ENCODE measurements at regions not wholly inside any gene's neighbourhood (a gene's known extent, or its start where the extent isn't known, plus 50 kb on each side); places are given as distances from the start of the nearest gene placed in this dataset.

DNA sequence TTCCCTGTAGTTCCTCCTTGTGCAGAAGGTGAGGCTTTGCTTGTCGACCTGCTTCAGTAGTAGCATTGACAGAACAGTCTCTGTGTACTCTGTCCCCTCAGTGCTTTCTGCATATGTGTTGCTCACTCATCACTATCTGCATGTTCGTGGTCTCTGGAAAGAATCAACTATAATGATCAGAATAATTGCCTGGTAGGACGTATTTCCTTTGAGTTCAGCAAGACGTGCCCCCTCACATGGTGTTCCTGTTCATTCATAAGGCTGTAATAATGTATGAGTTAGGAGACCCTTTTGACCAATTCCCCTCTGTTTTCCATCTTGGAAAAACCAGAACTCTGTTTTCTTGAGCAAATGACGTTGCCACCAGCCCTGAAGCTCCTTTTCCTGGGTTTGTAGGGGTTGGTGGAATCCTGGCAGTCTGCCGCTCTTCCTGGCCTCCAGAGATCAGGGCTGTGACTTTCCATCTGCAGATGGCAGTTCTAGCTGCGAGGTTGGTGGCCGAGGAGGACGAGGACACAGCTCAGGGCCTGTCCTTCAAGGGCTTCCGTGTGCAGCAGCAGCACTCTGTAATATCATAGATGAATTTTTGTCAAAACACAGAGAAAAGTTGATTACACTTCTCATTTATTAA is 61.9 kb downstream of the EXOSC2 start:
- DNase-seq: no peak

DNA sequence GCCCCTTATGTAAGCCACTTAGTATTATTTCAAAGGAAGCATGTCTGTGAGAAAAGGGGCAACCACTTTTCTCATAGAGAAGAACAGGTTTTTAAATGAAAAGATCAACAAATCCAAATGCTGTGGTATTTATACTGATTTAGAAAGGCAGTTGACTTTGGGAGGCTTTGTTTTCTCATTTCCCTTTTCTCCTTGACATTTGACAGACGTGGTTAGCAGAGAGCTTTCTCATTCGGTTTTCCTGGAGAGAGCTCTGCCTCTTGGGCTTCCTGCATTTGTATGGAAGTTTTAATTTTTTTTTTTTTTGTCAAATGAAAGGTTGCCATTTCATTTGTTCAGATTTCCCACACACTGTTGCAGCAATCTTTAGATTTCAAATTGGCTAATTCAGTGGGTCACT is 62.5 kb downstream of the EXOSC2 start:
- no peak for DNase-seq

DNA sequence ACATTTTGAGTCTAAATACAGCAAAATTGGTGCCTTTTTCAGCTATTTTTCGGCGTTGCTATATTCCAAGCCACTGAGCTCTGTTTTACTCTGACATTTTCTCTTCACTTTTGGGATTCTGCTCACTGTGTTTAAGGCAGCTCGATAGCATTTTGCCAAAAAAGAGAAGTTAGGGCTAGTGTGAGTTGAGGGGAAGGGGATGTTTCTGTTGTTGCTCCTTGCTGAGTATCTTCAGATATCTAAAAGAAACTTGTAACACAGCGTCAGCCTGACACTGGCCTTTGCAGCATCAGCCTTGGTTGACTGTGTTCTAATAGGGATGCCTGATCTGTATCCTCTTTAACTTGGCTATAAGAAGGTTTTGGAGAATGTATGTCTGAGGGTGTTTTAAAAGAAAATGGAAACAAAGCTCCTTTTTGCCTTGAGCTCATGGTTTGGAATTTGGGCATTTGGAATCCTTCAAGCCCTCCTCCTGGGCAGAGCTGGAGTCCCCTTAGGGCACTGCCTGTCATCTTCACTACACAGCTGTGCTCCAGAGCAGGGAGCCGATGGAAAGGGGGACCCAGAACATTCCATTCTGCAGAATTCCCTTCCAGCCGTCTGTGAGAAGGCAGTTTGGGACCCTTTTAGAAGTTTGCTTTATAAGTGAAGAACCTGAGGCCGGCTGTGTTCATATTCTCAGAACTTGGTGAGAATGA is 63.0 kb downstream of the EXOSC2 start:
- DNase-seq: no peak

DNA sequence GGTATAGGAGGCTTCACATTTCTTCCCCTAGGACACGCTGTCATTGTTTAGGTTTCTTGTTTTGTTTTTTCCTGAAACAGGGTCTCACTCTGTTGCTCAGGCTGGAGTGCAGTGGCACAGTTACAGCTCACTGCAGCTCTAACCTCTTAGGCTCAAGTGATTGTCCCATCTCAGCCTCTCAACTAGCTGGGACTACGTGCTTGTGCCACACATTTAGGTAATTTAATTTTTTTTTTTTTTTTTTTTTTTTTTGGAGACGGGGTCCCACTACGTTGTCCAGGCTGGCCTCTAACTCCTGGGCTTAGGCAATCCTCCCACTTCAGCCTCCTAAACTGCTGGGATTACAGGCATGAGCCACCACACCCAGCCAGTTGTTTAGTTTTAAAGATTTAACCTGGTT is 66.2 kb downstream of the EXOSC2 start:
- no peak for DNase-seq

DNA sequence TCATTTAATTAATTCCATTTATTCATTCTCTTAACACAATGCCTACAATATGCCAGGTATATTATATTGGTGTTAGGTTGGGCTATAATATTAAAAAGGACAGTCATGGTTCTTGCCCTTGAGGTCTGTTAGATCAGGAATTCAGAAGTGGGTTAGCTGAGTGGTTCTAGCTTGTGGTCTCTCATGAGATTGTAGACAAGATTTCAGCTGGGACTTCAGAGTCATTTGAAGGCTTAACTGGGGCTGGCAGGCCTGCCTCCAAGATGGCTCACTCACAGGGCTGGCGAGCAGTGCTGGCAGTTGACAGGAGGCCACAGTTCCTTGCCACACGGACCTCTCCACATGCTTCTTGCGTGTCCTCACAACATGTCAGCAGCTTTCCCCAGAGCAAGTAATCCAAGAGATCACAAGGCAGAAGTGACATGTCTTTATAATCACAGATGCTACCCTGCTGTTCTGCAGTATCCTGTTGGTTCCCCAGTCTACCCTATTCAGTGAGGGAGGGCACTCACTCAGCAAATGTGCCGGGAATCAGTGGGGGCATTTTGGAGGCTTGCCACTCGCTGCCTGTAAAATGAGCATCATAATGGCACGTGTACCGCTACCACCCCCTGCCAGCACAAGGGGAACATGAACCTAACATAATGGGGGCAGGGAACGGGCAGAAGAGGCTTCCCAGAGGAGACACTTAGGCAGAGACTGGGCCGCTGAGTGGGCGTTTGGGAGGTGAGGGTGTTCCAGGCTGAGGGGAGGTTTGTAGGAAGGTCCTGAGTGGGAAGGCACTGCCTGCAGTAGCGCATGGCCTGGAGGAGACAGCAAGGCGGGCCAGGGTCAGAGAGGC is 70.0 kb downstream of the EXOSC2 start:
- DNase-seq: no peak

DNA sequence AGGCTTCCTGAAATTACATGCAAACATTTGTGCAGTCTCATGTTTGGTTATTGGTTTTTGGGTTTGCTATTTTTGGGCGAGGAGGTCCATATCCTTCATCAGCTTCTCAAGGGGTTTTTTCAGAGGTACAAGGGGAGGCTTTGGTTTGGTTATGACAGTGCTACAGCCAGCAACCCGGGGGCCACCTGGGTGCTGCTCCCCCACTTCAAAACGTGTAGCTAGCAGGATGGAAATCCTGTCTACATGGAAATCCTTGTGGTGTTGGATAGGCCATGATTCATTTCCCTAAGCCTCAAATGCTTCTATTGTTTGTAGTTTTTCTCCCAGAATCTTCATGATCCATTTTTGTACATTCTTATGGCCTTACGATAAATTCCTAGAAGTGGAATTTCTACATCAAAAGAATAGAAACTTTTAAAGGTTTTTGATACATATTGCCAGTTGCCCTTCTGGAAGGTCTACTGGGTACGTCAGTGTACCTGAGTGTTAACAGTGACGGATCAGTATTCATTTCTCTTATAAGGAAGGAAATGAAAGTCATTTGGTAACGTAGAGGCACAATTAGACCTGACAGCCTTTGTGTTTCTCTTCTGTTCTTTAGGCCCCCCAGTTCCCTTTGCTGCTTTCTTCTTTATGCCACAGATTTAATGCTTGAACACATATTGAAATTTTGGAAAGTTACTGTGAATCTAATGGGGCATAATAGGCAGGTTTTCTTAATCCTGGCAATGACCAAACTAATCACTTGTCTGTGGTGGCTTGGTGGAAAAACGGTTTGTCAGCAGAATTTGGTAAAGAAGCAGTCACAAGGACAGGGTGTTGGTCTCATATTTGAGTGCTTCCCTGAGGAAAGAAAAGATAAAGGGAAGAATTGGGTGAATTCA is 69.7 kb upstream of the ABL1 start:
- no peak for DNase-seq

DNA sequence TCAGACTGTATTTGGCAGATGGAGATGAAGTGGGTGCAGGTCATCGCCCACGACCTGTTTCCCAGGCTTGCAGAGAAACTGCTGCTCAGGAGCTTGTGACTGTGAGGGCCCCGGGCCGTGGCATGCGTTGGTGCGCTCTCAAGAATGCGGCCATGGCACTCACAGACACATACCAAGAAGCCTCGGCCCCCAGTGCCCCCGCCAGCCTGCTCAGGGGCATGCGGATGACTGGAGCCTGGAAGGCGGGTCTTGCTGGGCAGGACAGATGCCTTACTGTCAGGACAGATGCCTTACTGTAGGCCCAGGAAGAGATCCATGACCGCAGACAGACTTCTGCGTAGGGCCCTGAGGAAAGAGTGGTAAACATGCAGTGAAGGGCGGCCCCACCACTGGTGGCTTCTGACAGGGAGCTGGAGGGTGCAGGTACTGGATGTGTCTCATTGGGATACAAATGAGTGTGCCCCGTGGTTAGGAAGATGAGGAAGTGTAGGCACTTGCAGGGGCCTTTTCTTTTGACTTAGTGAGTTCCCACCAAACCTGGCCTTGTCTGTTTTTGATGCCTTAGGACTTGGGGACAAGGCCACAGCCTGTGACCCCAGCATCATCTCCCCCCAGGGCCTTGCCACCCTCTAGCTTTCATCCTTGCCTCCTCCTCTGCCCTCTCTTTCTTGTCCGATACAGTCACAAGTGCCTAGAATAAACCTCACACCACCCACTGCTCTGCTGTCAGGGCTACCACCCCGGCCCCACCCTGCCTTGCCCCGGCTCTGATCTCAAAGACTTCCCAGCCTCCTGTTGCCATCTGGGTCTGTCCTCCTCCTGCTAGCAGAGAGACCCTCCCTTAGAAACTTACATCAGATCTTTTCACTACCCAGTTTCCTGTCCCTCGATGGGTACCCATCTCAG is 68.8 kb upstream of the ABL1 start:
- DNase-seq: no peak

DNA sequence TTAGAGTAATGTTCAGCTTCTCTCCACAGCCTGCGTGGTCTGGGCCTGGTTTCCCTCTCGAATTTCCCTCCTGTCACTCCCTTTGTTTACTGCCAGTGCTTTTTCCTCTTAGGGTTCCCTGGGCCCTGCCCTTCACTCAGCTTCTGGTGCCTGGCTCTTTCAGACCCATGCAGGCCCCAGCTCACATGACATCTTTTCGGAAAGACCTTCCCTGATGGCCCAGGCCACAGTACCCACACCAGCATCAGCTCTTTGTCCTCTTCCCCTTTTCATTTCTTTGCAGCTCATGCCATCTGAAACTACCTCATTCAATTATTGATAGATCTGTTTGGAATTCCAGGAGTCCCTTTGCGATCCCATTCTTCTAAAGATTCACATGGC is 68.1 kb upstream of the ABL1 start:
- DNase-seq: no peak

DNA sequence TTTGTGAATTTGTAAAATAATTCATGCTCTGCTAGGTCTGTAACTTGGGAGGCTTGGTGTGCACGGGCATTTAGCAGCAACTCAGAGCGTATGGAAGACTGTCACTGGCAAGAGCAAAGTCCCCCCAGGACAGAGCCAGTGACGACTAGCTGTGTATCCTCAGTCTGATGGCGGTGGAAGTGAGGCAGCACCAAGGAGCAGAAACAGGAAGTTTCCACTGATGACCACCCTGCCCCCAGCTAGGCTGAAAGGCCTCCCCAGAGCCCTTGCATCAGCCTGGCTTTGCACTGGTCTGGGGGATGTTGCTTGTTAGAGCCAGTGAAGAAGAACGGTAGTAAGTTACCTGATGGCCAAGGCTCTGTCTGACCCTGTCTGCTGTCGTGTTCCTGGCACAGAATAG is 66.8 kb upstream of the ABL1 start:
- DNase-seq: no peak

DNA sequence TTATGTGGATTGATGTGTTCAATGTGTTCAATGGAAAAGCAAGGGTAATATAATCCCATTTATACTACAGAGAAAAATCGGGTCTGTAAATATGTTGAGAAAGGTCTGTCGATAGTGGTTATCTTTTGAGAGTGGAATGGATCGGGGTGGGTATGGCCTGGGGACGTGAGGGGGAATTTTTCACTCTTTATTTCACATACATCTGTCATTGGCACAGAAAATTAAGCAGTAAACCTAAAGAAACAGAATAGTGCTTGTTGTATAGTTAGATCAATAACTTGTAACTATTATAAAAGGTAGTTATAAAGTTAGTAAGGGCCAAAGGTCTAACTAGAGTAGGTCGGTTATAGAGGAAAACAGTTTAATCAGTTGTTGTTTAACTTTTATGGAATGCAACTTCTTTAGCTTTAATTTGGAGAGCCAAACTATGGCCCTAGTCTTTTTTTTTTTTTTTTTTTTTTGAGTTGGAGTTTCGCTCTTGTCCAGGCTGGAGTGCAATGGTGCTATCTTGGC is 66.1 kb upstream of the ABL1 start:
- DNase-seq: no peak

DNA sequence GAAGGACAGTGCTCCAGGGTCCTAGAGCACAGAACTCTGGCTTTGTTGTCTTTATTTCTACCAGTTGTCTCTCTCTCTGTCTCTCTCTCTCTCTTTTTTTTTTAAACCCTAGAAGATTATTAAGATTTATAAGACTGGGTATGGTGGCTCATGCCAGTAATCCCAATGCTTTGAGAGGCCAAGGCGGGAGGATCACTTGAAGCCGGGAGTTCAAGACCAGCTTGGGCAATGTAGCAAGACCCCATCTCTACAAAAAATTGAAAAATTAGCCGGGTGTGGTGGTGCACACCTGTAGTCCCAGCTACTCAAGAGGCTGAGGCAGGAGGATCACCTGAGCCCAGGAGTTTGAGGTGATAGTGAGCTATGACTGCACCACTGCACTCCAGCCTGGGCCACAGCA is 65.0 kb upstream of the ABL1 start:
- DNase-seq: no peak

DNA sequence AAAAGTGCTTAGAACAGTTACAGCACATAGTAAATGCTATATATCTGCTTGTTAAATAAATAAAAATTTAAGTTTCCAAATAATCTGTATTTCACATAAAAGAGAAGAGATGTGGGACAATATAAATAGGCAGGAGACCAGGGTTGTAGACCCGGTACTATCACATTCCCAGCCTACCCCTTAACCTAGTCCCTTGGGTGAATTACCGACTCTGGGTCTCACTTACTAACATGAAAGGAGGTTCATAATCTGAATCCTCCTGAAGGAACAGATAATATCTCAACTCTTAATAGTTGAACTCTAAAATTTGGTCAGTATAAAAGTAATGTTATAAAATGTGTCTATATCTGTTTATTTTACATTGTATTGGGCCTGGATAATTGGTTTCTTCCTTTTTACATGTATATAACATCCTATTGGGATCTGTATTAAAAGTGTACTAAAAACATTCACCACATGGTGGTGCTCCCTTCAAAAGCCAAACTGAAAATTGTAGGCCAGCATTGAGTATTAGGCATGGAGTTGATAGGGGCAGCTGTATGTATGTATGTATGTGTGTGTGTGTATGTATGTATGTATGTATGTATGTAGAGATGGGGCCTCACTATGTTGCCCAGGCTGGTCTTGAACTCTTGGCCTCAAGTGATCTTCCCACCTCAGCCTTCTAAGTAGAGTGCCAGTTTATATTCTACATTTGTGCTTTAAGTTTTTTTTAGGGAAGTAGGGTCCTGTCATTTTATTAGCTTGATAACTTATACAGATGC is 64.2 kb upstream of the ABL1 start:
- DNase-seq: peak; percentile 80

DNA sequence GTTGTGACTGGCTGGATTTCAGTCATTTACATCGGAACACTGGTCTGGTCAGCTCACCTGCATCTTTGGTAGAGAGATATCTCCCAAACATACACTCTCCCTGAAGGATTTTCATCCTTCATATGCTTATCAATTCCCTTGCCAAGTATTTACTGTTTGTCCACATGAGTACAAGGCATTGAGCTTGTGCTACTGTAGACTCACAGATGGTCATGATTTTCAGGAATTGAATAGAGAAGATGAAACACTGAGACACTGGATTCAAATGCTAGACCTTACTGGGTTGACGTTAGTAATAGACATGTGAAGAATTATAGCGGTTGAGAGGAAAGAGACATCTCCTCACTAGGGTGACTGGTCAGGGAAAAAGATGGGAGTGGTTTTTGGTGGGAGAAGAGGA is 62.9 kb upstream of the ABL1 start:
- DNase-seq: no peak

DNA sequence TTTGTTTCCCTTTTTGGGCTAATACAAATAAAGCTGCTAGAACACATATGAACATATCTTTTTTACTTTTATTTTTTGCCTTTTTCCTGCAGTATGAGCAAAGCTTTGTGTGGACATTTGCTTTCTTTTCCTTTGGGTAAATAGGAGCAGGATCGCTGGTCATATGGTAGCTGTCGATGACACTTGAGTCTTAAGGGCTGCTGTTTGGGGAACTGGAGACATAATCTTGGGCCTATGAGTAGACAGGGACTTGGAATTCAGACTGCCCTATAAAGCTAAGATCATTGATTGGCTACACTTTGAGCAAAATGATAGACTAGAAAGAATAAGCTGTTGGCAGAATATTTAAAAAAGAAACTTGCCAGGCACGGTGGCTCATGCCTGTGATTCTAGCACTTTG is 60.9 kb upstream of the ABL1 start:
- no peak for DNase-seq

DNA sequence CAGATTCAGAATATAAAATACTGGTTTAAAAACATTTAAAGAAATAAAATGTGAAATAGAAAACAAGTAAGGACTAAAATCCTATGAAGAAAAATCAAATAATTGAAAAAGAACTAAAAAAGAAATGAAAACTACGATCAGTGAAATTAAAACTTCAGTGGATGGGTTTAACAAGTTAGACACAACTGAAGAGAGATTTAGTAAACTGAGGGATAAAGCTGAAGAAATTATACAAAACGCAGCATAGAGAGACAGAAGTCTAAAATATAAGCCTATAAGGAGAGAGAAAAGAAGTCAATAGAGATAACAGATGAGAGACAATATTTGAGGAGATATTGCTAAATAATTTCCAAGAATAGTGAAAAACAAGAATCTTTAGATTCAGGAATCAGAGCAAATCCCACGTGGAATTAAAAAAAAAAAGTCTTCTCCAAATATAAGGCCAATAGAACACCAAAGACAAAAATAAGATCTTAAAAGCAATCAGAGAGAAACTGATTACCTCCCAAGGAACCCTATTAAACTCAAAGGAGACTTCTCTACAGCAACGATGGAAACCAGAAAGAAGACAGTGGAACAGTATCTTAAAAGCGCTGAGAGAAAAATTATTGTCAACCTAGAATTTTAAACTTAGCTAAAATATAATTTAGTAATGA is 59.6 kb upstream of the ABL1 start:
- DNase-seq: no peak

DNA sequence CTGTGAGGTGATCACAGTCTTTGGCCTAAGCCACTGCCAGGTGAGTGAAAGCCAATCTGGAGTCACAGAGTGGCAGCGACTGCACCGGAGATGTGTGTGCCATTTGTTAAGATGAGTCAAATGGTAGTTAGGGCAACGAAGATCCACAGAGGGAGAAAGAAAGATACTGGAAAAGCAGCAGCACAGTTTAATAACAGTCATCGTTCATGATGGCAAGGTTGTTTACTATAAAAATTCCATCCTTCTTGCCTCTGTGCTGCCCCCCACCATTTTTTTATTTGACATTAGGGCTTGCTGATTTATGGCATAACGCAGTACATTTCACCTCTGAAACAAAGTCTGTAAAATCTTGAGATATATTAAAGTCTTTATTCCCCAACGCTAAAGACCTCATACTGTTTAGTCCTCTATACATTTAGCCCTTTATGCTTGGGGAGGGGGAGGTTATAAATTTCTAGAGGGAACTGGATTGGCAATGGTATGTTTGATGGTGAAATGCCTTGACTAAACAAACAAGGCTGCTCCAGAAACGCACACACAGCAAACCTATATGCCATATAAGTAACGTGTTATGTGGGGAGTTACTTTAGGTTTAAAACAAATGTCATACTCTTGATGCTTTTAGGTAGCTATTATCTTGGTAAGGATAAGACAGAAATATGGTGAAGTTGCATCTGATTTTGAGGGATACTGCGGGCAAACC is 55.8 kb upstream of the ABL1 start:
- no peak for DNase-seq

DNA sequence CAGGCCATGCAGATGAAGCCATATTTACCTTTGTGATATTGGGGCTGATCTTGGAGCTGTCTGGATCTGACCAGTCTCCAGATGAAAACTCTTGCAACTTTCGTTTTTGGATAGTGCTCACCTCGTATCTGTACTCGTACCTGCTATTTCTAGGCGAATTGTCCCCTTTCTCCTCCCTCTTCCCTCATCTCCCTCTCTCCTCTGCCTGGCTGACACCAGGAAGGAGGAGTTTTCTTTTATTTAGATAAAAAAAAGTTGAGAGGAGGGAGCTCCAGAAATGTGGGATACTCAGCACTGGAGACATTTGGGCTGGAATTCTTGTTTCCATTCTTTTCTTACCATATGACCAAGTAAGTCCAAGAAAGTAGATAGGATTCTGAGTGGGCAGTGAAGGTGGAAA is 54.6 kb upstream of the ABL1 start:
- no peak for DNase-seq

DNA sequence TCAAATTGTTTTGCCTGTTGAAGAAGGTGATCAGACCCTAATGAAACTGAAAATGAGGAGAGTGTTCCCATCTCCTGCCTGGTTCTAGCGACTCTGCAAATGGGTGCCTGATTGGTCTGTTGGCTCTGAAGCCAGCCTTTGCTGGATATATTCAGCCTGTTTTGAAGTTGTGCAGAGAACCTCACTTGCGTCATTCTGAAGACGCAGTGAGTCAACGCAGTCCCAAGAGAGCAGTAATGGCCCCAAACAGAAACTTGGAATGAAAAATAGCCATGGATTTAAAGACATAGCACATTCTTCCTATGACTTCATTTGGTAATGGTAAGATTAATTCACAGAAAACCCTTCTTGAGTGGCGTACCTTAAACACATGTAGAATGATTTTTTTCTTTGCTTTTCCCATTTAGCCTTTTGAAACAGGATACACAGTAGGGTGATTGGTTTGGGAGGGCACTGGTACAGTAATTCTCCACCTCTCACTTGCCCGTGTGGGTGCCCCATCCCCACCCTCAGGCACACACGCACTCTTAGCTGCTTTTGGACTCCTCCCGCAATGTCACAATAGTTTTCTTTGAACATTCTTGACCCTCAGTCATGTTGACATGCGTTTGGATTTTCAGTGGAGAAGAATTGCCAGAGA is 54.1 kb upstream of the ABL1 start:
- peak; percentile 88 for DNase-seq

DNA sequence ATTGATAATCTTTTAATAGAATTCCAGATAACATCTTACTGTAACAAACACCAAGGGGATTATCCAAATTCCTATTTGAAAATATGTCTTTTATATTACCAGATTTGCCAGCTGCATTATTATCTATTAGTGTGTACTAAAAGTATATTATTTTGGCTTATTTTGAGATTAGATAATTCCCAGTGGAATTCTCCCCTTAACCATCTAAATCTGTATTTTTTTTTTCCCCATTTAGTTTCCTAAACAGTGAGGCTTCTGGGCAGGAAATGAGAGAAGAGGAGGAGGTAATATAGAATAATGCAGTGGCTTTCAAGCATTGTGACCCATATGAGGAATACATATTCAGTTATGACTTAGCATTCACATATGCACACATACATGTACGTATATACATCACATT is 53.5 kb upstream of the ABL1 start:
- no peak for DNase-seq

Measured in hindlimb muscle (tissue), 1 donor.